CD8-positive, alpha-beta memory T cell (primary cell): ENCODE measurements at regions not wholly inside any gene's neighbourhood (a gene's known extent, or its start where the extent isn't known, plus 50 kb on each side); places are given as distances from the start of the nearest gene placed in this dataset.

Experiments
- CTCF ChIA-PET: fragments of 350-600 bp; sonication (Branson Sonifier 250); formaldehyde crosslinking; loops from one replicate; lab custom pipeline; 2021; ENCODE audit warnings: antibody characterized with exemption; lab: Charles Lee
- POLR2A ChIA-PET: fragments of 350-600 bp; sonication (Branson Sonifier 250); formaldehyde crosslinking; loops from one replicate; lab custom pipeline; 2021; ENCODE audit warnings: antibody characterized with exemption; lab: Charles Lee
- DNase-seq, 5 donors: peaks; one replicate each; pipeline versions ENCODE4 v3.0.0 to v3.0.0-alpha.2; 2020 to 2022; ENCODE audit warnings: mixed read lengths in 1 of 5
- H3K27ac ChIP-seq: one replicate; pipeline ENCODE4 v1.7.0; 2013; ENCODE audit warnings: low read depth, mild to moderate bottlenecking, low read length, moderate library complexity
- H3K27me3 ChIP-seq: 2 replicates; pipeline ENCODE4 v1.7.0; 2013; ENCODE audit warnings: low read length, mild to moderate bottlenecking; ENCODE audit not compliant: insufficient read depth, poor library complexity, severe bottlenecking
- H3K36me3 ChIP-seq: 2 replicates; pipeline ENCODE4 v1.7.0; 2013; ENCODE audit warnings: mild to moderate bottlenecking, low read length, moderate library complexity; ENCODE audit not compliant: insufficient read depth
- H3K4me1 ChIP-seq: 2 replicates; pipeline ENCODE4 v1.7.0; 2013; ENCODE audit warnings: mild to moderate bottlenecking, low read length, moderate library complexity; ENCODE audit not compliant: insufficient read depth
- H3K4me3 ChIP-seq: 2 replicates; pipeline ENCODE4 v1.7.0; 2013; ENCODE audit warnings: mild to moderate bottlenecking, low read length
- H3K9me3 ChIP-seq: 2 replicates; pipeline ENCODE4 v1.7.0; 2013; ENCODE audit warnings: mild to moderate bottlenecking, low read length
- H3K27ac Mint-ChIP-seq, 8 donors: one replicate each; pipeline ENCODE4 v1.8.0; 2020 to 2021; ENCODE audit warnings: mixed read lengths in 8 of 8, mild to moderate bottlenecking in 6 of 8, inconsistent platforms in 3 of 8, moderate library complexity in 3 of 8
- H3K27me3 Mint-ChIP-seq, 2 donors: one replicate each; pipeline ENCODE4 v1.8.0; 2020 to 2021; ENCODE audit warnings: mixed read lengths in 2 of 2, mild to moderate bottlenecking in 1 of 2, moderate library complexity in 1 of 2
- H3K36me3 Mint-ChIP-seq, 3 donors: one replicate each; pipeline ENCODE4 v1.8.0; 2020 to 2021; ENCODE audit warnings: mixed read lengths in 3 of 3, inconsistent platforms in 1 of 3, mild to moderate bottlenecking in 1 of 3
- H3K4me1 Mint-ChIP-seq, 3 donors: one replicate each; pipeline ENCODE4 v1.8.0; 2020 to 2021; ENCODE audit warnings: mixed read lengths in 3 of 3, inconsistent platforms in 1 of 3, mild to moderate bottlenecking in 1 of 3
- H3K4me3 Mint-ChIP-seq, 7 donors: one replicate each; pipeline ENCODE4 v1.8.0; 2020 to 2021; ENCODE audit warnings: mixed read lengths in 7 of 7, mild to moderate bottlenecking in 6 of 7, moderate library complexity in 4 of 7, inconsistent platforms in 2 of 7
- H3K9me3 Mint-ChIP-seq, 5 donors: one replicate each; pipeline ENCODE4 v1.8.0; 2020 to 2022; ENCODE audit warnings: mixed read lengths in 5 of 5, mild to moderate bottlenecking in 3 of 5, moderate library complexity in 2 of 5, inconsistent platforms in 1 of 5

DNA sequence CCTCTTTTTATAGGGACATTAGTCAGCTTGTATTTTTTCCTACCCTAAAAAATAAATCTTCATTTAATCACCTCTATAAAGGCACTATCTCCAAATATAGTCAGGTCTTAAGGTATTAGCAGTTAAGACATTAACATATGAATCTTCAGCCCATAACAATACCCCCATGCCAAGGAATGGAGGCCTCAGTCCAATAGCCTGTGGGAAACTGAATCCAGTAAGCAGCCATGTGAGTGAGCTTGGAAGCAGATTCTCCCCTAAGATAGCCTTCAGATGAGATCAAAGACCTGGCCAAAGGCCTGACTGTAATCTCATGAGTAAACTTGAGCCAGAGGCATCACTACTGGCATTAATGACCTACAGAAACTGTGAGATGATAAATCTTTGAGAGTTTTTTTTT, 232.1 kb upstream of the SYT10 start:
- H3K9me3 Mint-ChIP-seq, result peaks cover 0 to 12% (median 3%) of the 10 kb centered on the region in 5 donors
- POLR2A ChIA-PET, result no interaction called here

DNA sequence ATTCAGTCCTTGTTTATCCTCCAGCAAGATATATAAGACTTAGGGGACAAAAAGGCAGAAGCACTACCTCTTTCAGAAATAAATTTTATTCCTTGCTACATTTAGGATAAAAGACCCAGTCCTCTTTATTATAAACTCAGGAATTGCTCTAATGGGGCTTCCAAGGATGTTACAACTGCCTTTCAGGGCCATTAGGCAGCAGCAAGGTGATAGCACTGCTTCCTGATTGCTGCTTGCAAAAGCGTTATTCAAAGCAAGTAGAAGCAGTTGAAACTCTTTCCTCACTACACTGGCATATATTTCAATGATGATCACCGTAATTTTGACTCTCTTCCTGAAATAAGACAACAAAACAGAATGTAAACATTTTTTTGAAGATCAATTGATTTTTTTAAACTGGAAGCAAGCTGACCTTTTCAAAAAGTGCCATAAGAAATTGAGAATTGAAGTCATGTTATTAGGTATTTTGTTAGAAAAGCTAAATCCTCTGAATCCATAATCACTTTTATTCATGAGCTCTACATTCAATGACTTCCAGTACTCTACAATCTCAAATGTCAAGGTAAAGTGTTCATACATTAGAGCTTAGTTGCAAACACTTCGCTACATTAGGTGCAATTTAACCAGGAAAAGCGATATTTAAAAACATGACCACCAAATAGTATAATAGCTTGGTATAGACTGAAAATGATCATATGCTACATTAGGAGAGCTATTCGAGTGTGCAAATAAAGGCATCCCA, 233.4 kb upstream of the SYT10 start:
- H3K4me1 ChIP-seq, result no peaks in the 10 kb centered on the region
- H3K4me3 ChIP-seq, result no peak overlapping the region
- no peaks in the 10 kb centered on the region for H3K27me3 ChIP-seq
- no peak for DNase-seq
- no peak overlapping the region for H3K27ac ChIP-seq
- Mint-ChIP-seq H3K27me3 (no peaks in the 10 kb centered on the region), H3K36me3 (no peaks in the 10 kb centered on the region), H3K4me1 (no peaks in the 10 kb centered on the region), H3K4me3 (no peak overlapping the region), H3K9me3 (peaks cover 0 to 12% (median 3%) of the 10 kb centered on the region in 5 donors), H3K27ac (no peak overlapping the region)
- CTCF ChIA-PET, result no interaction called here
- H3K9me3 ChIP-seq, result no peaks in the 10 kb centered on the region
- POLR2A ChIA-PET, result no interaction called here
- no peaks in the 10 kb centered on the region for H3K36me3 ChIP-seq

More for the DNA sequence above, 232.1 kb upstream of the SYT10 start:
- CTCF ChIA-PET, result no interaction called here
- Histone ChIP-seq H3K27me3 (no peaks in the 10 kb centered on the region), H3K36me3 (no peaks in the 10 kb centered on the region), H3K4me3 (no peak overlapping the region), H3K27ac (no peak overlapping the region), H3K4me1 (no peaks in the 10 kb centered on the region), H3K9me3 (no peaks in the 10 kb centered on the region)
- no peaks in the 10 kb centered on the region for H3K4me1 Mint-ChIP-seq
- H3K27me3 Mint-ChIP-seq, result no peaks in the 10 kb centered on the region
- no peak overlapping the region for H3K4me3 Mint-ChIP-seq
- H3K27ac Mint-ChIP-seq, result no peak overlapping the region
- no peaks in the 10 kb centered on the region for H3K36me3 Mint-ChIP-seq
- no peak for DNase-seq

- DNase-seq, result no peak
- ChIA-PET CTCF (no interaction called here), POLR2A (no interaction called here)
- Mint-ChIP-seq H3K36me3 (no peaks in the 10 kb centered on the region), H3K27ac (no peak overlapping the region), H3K4me1 (no peaks in the 10 kb centered on the region), H3K4me3 (no peak overlapping the region), H3K9me3 (peaks cover 0 to 8% (median 5%) of the 10 kb centered on the region in 5 donors), H3K27me3 (no peaks in the 10 kb centered on the region)
- no peak overlapping the region for H3K4me3 ChIP-seq
- H3K9me3 ChIP-seq, result no peaks in the 10 kb centered on the region
- H3K27me3 ChIP-seq, result no peaks in the 10 kb centered on the region
- no peaks in the 10 kb centered on the region for H3K4me1 ChIP-seq
- H3K36me3 ChIP-seq, result no peaks in the 10 kb centered on the region
- no peak overlapping the region for H3K27ac ChIP-seq
Observed at GRCh38 chr12:33676866-33677265, 237.2 kb upstream of the SYT10 start.

GRCh38 chr12:33678221-33678964, 238.8 kb upstream of the SYT10 start:
- CTCF ChIA-PET, result no interaction called here
- H3K27me3 Mint-ChIP-seq, result no peaks in the 10 kb centered on the region

DNA sequence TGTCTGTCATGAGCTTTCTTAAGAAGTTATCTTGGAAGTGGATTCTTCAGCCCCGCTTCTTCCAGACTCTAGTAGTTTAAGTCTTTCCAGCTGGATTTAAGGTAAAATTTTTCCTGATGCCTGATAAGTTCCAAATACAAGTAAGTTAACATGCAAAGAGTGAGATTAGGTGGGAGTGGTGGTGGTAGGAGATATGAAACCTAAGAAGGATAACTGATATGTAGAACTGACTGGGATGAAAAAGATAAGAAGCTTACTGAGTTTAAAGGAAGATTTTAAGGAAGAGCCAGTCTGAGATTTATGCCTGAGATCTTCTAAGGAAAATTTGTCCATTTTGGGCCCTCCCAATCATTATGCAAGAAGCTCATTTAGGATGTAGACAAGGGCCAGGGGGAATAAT, 250.9 kb upstream of the SYT10 start:
- Histone ChIP-seq H3K27ac (no peak overlapping the region), H3K9me3 (no peaks in the 10 kb centered on the region), H3K4me1 (no peaks in the 10 kb centered on the region), H3K27me3 (no peaks in the 10 kb centered on the region), H3K4me3 (no peak overlapping the region), H3K36me3 (no peaks in the 10 kb centered on the region)
- H3K4me3 Mint-ChIP-seq, result no peak overlapping the region
- peaks cover 3 to 8% (median 4%) of the 10 kb centered on the region in 5 donors for H3K9me3 Mint-ChIP-seq
- no peak for DNase-seq
- ChIA-PET CTCF (no interaction called here), POLR2A (no interaction called here)
- H3K27ac Mint-ChIP-seq, result no peak overlapping the region
- no peaks in the 10 kb centered on the region for H3K4me1 Mint-ChIP-seq
- H3K36me3 Mint-ChIP-seq, result no peaks in the 10 kb centered on the region
- no peaks in the 10 kb centered on the region for H3K27me3 Mint-ChIP-seq

More at GRCh38 chr12:33678221-33678964, 238.8 kb upstream of the SYT10 start:
- no peak for DNase-seq
- H3K4me3 Mint-ChIP-seq, result no peak overlapping the region
- Histone ChIP-seq H3K36me3 (no peaks in the 10 kb centered on the region), H3K27ac (no peak overlapping the region), H3K27me3 (no peaks in the 10 kb centered on the region), H3K9me3 (no peaks in the 10 kb centered on the region), H3K4me3 (no peak overlapping the region), H3K4me1 (no peaks in the 10 kb centered on the region)
- H3K4me1 Mint-ChIP-seq, result no peaks in the 10 kb centered on the region
- POLR2A ChIA-PET, result no interaction called here
- no peaks in the 10 kb centered on the region for H3K36me3 Mint-ChIP-seq
- H3K9me3 Mint-ChIP-seq, result peaks cover 0 to 5% (median 0%) of the 10 kb centered on the region in 5 donors
- no peak overlapping the region for H3K27ac Mint-ChIP-seq

GRCh38 chr12:33703221-33703620, 263.6 kb upstream of the SYT10 start:
- Histone ChIP-seq H3K36me3 (no peaks in the 10 kb centered on the region), H3K4me3 (no peak overlapping the region), H3K4me1 (no peaks in the 10 kb centered on the region), H3K9me3 (no peaks in the 10 kb centered on the region), H3K27me3 (no peaks in the 10 kb centered on the region), H3K27ac (no peak overlapping the region)
- Mint-ChIP-seq H3K4me1 (no peaks in the 10 kb centered on the region), H3K27ac (no peak overlapping the region), H3K36me3 (no peaks in the 10 kb centered on the region), H3K9me3 (peaks cover 0 to 8% (median 0%) of the 10 kb centered on the region in 5 donors), H3K4me3 (no peak overlapping the region), H3K27me3 (no peaks in the 10 kb centered on the region)
- no peak for DNase-seq
- POLR2A ChIA-PET, result no interaction called here
- CTCF ChIA-PET, result no interaction called here

- ChIA-PET CTCF (no interaction called here), POLR2A (no interaction called here)
- DNase-seq, result no peak
- Mint-ChIP-seq H3K27ac (no peak overlapping the region), H3K4me3 (no peak overlapping the region), H3K27me3 (no peaks in the 10 kb centered on the region), H3K36me3 (no peaks in the 10 kb centered on the region), H3K4me1 (no peaks in the 10 kb centered on the region), H3K9me3 (peaks cover 0 to 3% (median 0%) of the 10 kb centered on the region in 5 donors)
- Histone ChIP-seq H3K4me3 (no peak overlapping the region), H3K9me3 (no peaks in the 10 kb centered on the region), H3K36me3 (no peaks in the 10 kb centered on the region), H3K27me3 (no peaks in the 10 kb centered on the region), H3K27ac (no peak overlapping the region), H3K4me1 (no peaks in the 10 kb centered on the region)
Observed at GRCh38 chr12:33706927-33707326, 267.3 kb upstream of the SYT10 start.

- Histone ChIP-seq H3K36me3 (no peaks in the 10 kb centered on the region), H3K27ac (no peak overlapping the region), H3K4me3 (no peak overlapping the region), H3K27me3 (no peaks in the 10 kb centered on the region), H3K4me1 (no peaks in the 10 kb centered on the region), H3K9me3 (no peaks in the 10 kb centered on the region)
- Mint-ChIP-seq H3K4me1 (no peaks in the 10 kb centered on the region), H3K27ac (no peak overlapping the region), H3K27me3 (no peaks in the 10 kb centered on the region), H3K36me3 (no peaks in the 10 kb centered on the region), H3K9me3 (peaks cover 0 to 5% (median 0%) of the 10 kb centered on the region in 5 donors), H3K4me3 (no peak overlapping the region)
- ChIA-PET CTCF (no interaction called here), POLR2A (no interaction called here)
- no peak for DNase-seq
Observed at GRCh38 chr12:33708935-33709334, 269.3 kb upstream of the SYT10 start.
